Psoas muscle (tissue), 7 donors: ENCODE measurements at regions not wholly inside any gene's neighbourhood (a gene's known extent, or its start where the extent isn't known, plus 50 kb on each side); places are given as distances from the start of the nearest gene placed in this dataset.

Experiments
- ATAC-seq, 4 donors: fragments of 200-7000 bp; cut with Tn5 transposase; one replicate each; pipeline ENCODE4 v1.9.1; 2020; ENCODE audit warnings: moderate library complexity in 3 of 4, mild to moderate bottlenecking in 2 of 4
- DNase-seq, 2 donors: peaks; one replicate each; pipeline ENCODE4 v3.0.0-alpha.2; 2020
- H3K27ac ChIP-seq: fragments of 200-600 bp; one replicate; pipeline ENCODE4 v1.8.0; 2022
- H3K27me3 ChIP-seq, 3 donors: fragments of 200-600 bp in 1 of 3; one replicate each; pipeline versions ENCODE4 v1.6.1 to v1.8.0; 2013 to 2022; ENCODE audit warnings: low read length in 2 of 3, mild to moderate bottlenecking in 2 of 3, moderate library complexity in 1 of 3; ENCODE audit not compliant: insufficient read depth in 3 of 3
- H3K36me3 ChIP-seq, 2 donors: fragments of 200-600 bp in 1 of 2; one replicate each; pipeline versions ENCODE4 v1.6.1 to v1.8.0; 2013 to 2022; ENCODE audit warnings: low read depth in 1 of 2, mild to moderate bottlenecking in 1 of 2, moderate library complexity in 1 of 2; ENCODE audit not compliant: insufficient read depth in 1 of 2
- H3K4me1 ChIP-seq: fragments of 200-600 bp; one replicate; pipeline ENCODE4 v1.8.0; 2022
- H3K4me3 ChIP-seq: fragments of 200-600 bp; one replicate; pipeline ENCODE4 v1.8.0; 2022; ENCODE audit warnings: mild to moderate bottlenecking
- H3K9me3 ChIP-seq: fragments of 200-600 bp; one replicate; pipeline ENCODE4 v1.8.0; 2022
- WGBS, 3 donors: extraction: QIAGEN DNeasy Blood & Tissue Kit; methylation state at CpG; one replicate each; pipeline versions ENCODE4 v1.1.6 to v1.1.7; 2013; 5-methylcytosine and 5-hydroxymethylcytosine counted together
- intact Hi-C, 2 donors: fragments of 100-400 bp; cut with DNase I; formaldehyde crosslinking; loops; one replicate each; pipeline versions ENCODE4 v1.11.0 to v1.14.2; 2022
- TF ChIP-seq, protein P1 (sequence below): fragments of 200-600 bp; IDR thresholded peaks from one replicate; pipeline ENCODE4 v1.8.0; 2022; ENCODE audit warnings: antibody characterized with exemption
- donor health status: healthy with polysubstance abuse.
- donor health status: DM: no; HTN: no; CAD: no; lungs with moderate emphysema.
- donor health status: Bipolar disorder and iron deficiency.
- donor health status: healthy.
- donor health status: DM: yes; HTN: yes; CAD: no.
- donor health status: DM: no; HTN: no; CAD: no.
- donor health status: DM: yes; HTN: yes; CAD: no.

DNA sequence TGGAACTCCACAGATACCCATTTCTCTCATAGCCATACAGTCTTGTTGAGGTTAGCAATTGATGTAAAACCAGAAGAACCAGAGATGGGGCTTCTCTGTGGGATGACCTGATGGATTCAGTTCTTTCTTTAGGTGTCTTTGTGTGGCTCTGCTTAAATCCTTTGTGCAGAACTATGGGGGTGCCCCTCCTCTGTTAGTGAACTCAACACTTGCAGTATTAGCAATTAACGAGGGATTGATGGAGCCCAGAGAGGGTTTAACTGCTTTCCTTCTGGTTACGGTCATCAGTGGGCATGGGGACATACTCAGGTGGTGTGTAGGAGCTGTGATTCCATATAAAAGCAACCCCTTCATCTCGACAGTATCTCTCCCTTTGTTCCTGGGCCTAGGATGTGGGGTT, 406.8 kb upstream of the FAM98A start:
- H3K36me3 ChIP-seq, result no peaks in the 10 kb centered on the region
- DNase-seq, result no peak

DNA sequence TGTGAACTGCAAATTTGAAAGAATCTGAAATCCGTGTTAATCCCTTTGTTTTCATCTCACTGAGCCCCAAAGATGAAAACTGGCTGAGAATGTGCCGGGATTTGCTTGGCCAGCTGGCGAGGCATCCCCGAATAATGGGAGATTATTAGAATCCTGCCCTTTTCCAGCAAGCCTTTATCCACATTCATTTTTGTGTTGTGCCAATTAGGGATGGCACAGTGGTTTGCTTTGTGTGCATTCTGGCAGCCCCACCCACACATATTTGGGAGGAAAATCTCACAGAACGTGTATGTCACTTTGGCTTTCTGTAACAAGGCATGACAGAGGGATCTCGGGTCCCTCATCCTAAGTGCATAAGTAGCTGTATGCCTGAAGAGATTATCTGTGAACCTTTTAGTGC, 405.8 kb upstream of the FAM98A start:
- TF ChIP-seq, protein P1, sequence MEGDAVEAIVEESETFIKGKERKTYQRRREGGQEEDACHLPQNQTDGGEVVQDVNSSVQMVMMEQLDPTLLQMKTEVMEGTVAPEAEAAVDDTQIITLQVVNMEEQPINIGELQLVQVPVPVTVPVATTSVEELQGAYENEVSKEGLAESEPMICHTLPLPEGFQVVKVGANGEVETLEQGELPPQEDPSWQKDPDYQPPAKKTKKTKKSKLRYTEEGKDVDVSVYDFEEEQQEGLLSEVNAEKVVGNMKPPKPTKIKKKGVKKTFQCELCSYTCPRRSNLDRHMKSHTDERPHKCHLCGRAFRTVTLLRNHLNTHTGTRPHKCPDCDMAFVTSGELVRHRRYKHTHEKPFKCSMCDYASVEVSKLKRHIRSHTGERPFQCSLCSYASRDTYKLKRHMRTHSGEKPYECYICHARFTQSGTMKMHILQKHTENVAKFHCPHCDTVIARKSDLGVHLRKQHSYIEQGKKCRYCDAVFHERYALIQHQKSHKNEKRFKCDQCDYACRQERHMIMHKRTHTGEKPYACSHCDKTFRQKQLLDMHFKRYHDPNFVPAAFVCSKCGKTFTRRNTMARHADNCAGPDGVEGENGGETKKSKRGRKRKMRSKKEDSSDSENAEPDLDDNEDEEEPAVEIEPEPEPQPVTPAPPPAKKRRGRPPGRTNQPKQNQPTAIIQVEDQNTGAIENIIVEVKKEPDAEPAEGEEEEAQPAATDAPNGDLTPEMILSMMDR, result no peak
- Histone ChIP-seq H3K9me3 (no peaks in the 10 kb centered on the region), H3K36me3 (no peaks in the 10 kb centered on the region), H3K4me3 (no peak overlapping the region), H3K27me3 (no peaks in the 10 kb centered on the region), H3K4me1 (no peaks in the 10 kb centered on the region), H3K27ac (no peak overlapping the region)
- no peak for ATAC-seq
- no peak for DNase-seq
- intact Hi-C loops, result loop anchor here in 1 of 2 donors (10.0 kb wide), 1 partner anchor 1400 kb away; no protein-coding TSS in a partner anchor
- 27 to 39% (median 30%) methylated on average over 6 of the region's 6 CpGs for WGBS, 3 donors

More for the DNA sequence above, 406.8 kb upstream of the FAM98A start:
- H3K27me3 ChIP-seq, result no peaks in the 10 kb centered on the region
- no peaks in the 10 kb centered on the region for H3K9me3 ChIP-seq
- H3K27ac ChIP-seq, result no peak overlapping the region
- no peak for ATAC-seq
- H3K4me1 ChIP-seq, result no peaks in the 10 kb centered on the region
- WGBS, 3 donors, result 80 to 86% (median 86%) methylated on average over 3 of the region's 3 CpGs
- no peak overlapping the region for H3K4me3 ChIP-seq
- TF ChIP-seq, protein P1, result no peak
- intact Hi-C loops, result loop anchor here in 1 of 2 donors (10.0 kb wide), 1 partner anchor 1399 kb away; no protein-coding TSS in a partner anchor

DNA sequence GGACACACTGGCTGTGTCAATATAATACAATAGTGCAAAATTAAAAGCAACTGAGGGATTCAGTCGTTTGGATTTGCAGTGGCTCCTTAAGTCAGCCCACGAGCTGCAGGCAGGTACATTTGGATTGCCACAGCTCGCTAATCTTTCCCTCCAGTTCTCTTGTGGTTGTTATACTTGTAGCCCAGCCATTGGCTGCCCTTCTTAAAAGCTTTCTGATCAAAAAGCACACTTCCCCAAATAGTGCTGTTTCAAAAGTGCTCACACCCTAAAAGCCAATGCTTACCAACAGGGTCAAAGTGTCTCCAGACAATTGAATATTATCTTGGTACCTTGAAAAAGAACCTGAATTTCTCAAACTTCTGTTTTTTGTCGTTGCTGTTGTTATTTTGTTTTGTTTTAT, 404.7 kb upstream of the FAM98A start:
- no peaks in the 10 kb centered on the region for H3K36me3 ChIP-seq
- intact Hi-C loops, result loop anchor here in 1 of 2 donors (10.0 kb wide), 1 partner anchor 1401 kb away; no protein-coding TSS in a partner anchor
- WGBS, 3 donors, result 60 to 80% (median 66%) methylated on average over 4 of the region's 4 CpGs
- H3K9me3 ChIP-seq, result no peaks in the 10 kb centered on the region
- no peaks in the 10 kb centered on the region for H3K4me1 ChIP-seq
- H3K4me3 ChIP-seq, result no peak overlapping the region
- no peaks in the 10 kb centered on the region for H3K27me3 ChIP-seq
- TF ChIP-seq, protein P1, result no peak
- ATAC-seq (no peak), DNase-seq (no peak)
- no peak overlapping the region for H3K27ac ChIP-seq

DNA sequence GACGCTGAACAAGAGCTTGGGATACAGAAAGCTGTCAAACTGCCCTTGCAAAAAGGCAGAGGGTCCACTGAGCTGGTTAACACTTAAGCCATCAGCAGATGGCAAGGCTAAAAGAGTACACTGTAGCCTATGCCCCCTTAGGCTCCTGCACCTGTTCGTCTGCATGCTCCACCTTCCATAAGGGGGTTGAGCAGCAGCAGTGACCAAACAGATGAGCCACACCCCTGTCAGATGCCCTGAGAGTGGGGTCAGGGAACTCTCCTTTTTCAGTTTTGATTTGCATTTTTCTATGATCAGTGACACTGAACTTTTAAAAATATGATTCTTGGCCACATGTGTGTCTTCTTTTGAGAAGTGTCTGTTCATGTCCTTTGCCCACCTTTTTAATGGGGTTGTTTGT, 402.5 kb upstream of the FAM98A start:
- Histone ChIP-seq H3K27ac (no peak overlapping the region), H3K4me3 (no peak overlapping the region), H3K27me3 (no peaks in the 10 kb centered on the region), H3K9me3 (peaks cover 14% of the 10 kb centered on the region), H3K4me1 (no peaks in the 10 kb centered on the region), H3K36me3 (no peaks in the 10 kb centered on the region)
- no peak for ATAC-seq
- intact Hi-C loops, result loop anchor here in 1 of 2 donors (10.0 kb wide), 1 partner anchor 1403 kb away; no protein-coding TSS in a partner anchor
- TF ChIP-seq, protein P1, result no peak
- 73 to 79% (median 73%) methylated on average over 2 of the region's 2 CpGs for WGBS, 3 donors
- no peak for DNase-seq

DNA sequence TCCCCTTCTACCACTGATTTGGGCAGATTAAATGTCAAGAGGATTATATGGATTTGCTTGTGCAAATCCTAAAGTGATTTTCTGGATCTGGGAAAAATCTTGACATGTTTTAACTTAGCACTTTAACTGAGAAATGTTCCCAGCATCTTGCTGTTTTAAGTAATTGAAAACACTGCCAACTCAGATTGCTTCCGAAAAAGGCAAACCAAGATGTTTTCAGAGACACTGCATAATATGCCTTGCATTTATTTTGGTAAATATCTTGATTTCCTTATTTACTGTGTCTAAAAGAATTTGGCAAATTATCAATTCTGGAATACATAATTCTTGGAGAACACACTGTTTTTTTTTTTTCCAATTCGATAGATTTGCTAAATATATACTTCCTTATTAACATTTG, 385.0 kb upstream of the FAM98A start:
- intact Hi-C loops, result no loop called here
- DNase-seq, result no peak

More for the DNA sequence above, 385.0 kb upstream of the FAM98A start:
- Histone ChIP-seq H3K4me3 (no peak overlapping the region), H3K36me3 (no peaks in the 10 kb centered on the region), H3K9me3 (no peaks in the 10 kb centered on the region), H3K27me3 (peaks cover 0 to 3% (median 0%) of the 10 kb centered on the region in 3 donors), H3K4me1 (no peaks in the 10 kb centered on the region), H3K27ac (no peak overlapping the region)
- WGBS, 3 donors, result 31 to 34% (median 31%) methylated on average over 2 of the region's 2 CpGs
- TF ChIP-seq, protein P1, result no peak
- ATAC-seq, result no peak
